Activated B cell treated with CpG ODN at 0.5 μM for 24 hours (primary cell): ENCODE measurements at regions not wholly inside any gene's neighbourhood (a gene's known extent, or its start where the extent isn't known, plus 50 kb on each side); places are given as distances from the start of the nearest gene placed in this dataset.

Source experiments
- ATAC-seq: fragments of 200-7000 bp; cut with Tn5 transposase; one replicate; pipeline ENCODE4 v1.10.0; 2021; ENCODE audit warnings: low read depth, mild to moderate bottlenecking, moderate library complexity
- CTCF ChIA-PET: fragments of 350-600 bp; sonication (Branson Sonifier 250); formaldehyde crosslinking; loops from one replicate; lab custom pipeline; 2021; ENCODE audit warnings: antibody characterized with exemption; lab: Charles Lee
- POLR2A ChIA-PET: fragments of 350-600 bp; sonication (Branson Sonifier 250); formaldehyde crosslinking; loops from one replicate; lab custom pipeline; 2021; ENCODE audit warnings: antibody characterized with exemption; lab: Charles Lee
- DNase-seq: peaks from one replicate; pipeline ENCODE4 v3.0.0; 2022
- H3K27ac Mint-ChIP-seq: one replicate; pipeline ENCODE4 v1.8.0; 2020; ENCODE audit warnings: mixed read lengths
- H3K27me3 Mint-ChIP-seq: one replicate; pipeline ENCODE4 v1.8.0; 2021; ENCODE audit warnings: mixed read lengths
- H3K36me3 Mint-ChIP-seq: one replicate; pipeline ENCODE4 v1.8.0; 2021; ENCODE audit warnings: low read depth, mixed read lengths
- H3K4me1 Mint-ChIP-seq: one replicate; pipeline ENCODE4 v1.8.0; 2021; ENCODE audit warnings: mixed read lengths
- H3K4me3 Mint-ChIP-seq: one replicate; pipeline ENCODE4 v1.8.0; 2020; ENCODE audit warnings: mild to moderate bottlenecking, mixed read lengths
- H3K9me3 Mint-ChIP-seq: one replicate; pipeline ENCODE4 v1.8.0; 2020; ENCODE audit warnings: mixed read lengths
- CTCF ChIP-seq: fragments of 200-600 bp; IDR thresholded peaks from one replicate; pipeline ENCODE4 v1.8.0; 2022; ENCODE audit warnings: antibody characterized with exemption, mild to moderate bottlenecking
- intact Hi-C: fragments of 100-400 bp; cut with micrococcal nuclease; formaldehyde crosslinking; loops from one replicate; pipeline ENCODE4 v1.15.1; 2024

GRCh38 chr5:174189654-174190541 is 144.4 kb downstream of the NSG2 start:
- Mint-ChIP-seq H3K36me3 (no peaks in the 10 kb centered on the region), H3K9me3 (peaks cover 3% of the 10 kb centered on the region), H3K27ac (no peak overlapping the region), H3K4me3 (no peak overlapping the region), H3K4me1 (no peaks in the 10 kb centered on the region), H3K27me3 (no peaks in the 10 kb centered on the region)
- intact Hi-C loops: no loop called here
- DNase-seq: no peak
- ATAC-seq: no peak
- ChIA-PET POLR2A (no interaction called here), CTCF (no interaction called here)
- TF ChIP-seq CTCF: no peak

- DNase-seq: no peak
- no peaks in the 10 kb centered on the region for H3K4me1 Mint-ChIP-seq
- intact Hi-C loops: no loop called here
- no peak overlapping the region for H3K27ac Mint-ChIP-seq
- ChIA-PET CTCF (no interaction called here), POLR2A (no interaction called here)
- H3K36me3 Mint-ChIP-seq: no peaks in the 10 kb centered on the region
- peaks cover 3% of the 10 kb centered on the region for H3K9me3 Mint-ChIP-seq
- ATAC-seq: no peak
- no peak for TF ChIP-seq CTCF
- no peak overlapping the region for H3K4me3 Mint-ChIP-seq
- H3K27me3 Mint-ChIP-seq: no peaks in the 10 kb centered on the region
Observed at GRCh38 chr5:174191076-174191475, 145.6 kb downstream of the NSG2 start.

- no peak for DNase-seq
- Mint-ChIP-seq H3K27ac (no peak overlapping the region), H3K9me3 (peaks cover 3% of the 10 kb centered on the region), H3K4me3 (no peak overlapping the region), H3K36me3 (no peaks in the 10 kb centered on the region), H3K4me1 (no peaks in the 10 kb centered on the region), H3K27me3 (no peaks in the 10 kb centered on the region)
- POLR2A ChIA-PET: no interaction called here
- intact Hi-C loops: no loop called here
- no peak for ATAC-seq
- no peak for TF ChIP-seq CTCF
- CTCF ChIA-PET: no interaction called here
Observed at GRCh38 chr5:174191850-174192655, 146.5 kb downstream of the NSG2 start.

GRCh38 chr5:174192901-174193300 is 147.4 kb downstream of the NSG2 start:
- CTCF ChIA-PET: no interaction called here
- ATAC-seq (no peak), DNase-seq (no peak)
- Mint-ChIP-seq H3K4me3 (no peak overlapping the region), H3K4me1 (no peaks in the 10 kb centered on the region), H3K27ac (no peak overlapping the region), H3K9me3 (peaks cover 3% of the 10 kb centered on the region), H3K36me3 (no peaks in the 10 kb centered on the region), H3K27me3 (no peaks in the 10 kb centered on the region)
- intact Hi-C loops: no loop called here
- TF ChIP-seq CTCF: no peak
- POLR2A ChIA-PET: no interaction called here

GRCh38 chr5:174195517-174195916 is 150.0 kb downstream of the NSG2 start:
- TF ChIP-seq CTCF: no peak
- Mint-ChIP-seq H3K27ac (no peak overlapping the region), H3K4me1 (no peaks in the 10 kb centered on the region), H3K9me3 (no peaks in the 10 kb centered on the region), H3K36me3 (no peaks in the 10 kb centered on the region), H3K27me3 (no peaks in the 10 kb centered on the region), H3K4me3 (no peak overlapping the region)
- no peak for DNase-seq
- intact Hi-C loops: no loop called here
- POLR2A ChIA-PET: no interaction called here
- CTCF ChIA-PET: no interaction called here
- no peak for ATAC-seq
